Stimulated activated CD8-positive, alpha-beta memory T cell treated with anti-CD3 and anti-CD28 coated beads, Interleukin-7, amount 100 ng/mL, for 24 hours (primary cell): ENCODE measurements at regions not wholly inside any gene's neighbourhood (a gene's known extent, or its start where the extent isn't known, plus 50 kb on each side); places are given as distances from the start of the nearest gene placed in this dataset.

ENCODE experiments used
- DNase-seq: peaks from one replicate; pipeline ENCODE4 v3.0.0-alpha.2; 2020; ENCODE audit warnings: low read depth

GRCh38 chr13:76516013-76516412 lies 370.2 kb downstream of the KCTD12 start:
- no peak for DNase-seq

- no peak for DNase-seq
Observed at GRCh38 chr13:76512721-76513145, 373.5 kb downstream of the KCTD12 start.

- no peak for DNase-seq
Observed at GRCh38 chr13:76505437-76505836, 380.8 kb downstream of the KCTD12 start.

- no peak for DNase-seq
Observed at GRCh38 chr13:76503766-76504165, 382.4 kb downstream of the KCTD12 start.

- no peak for DNase-seq
Observed at GRCh38 chr13:76503291-76503690, 382.9 kb downstream of the KCTD12 start.

- no peak for DNase-seq
Observed at GRCh38 chr13:76500894-76501293, 385.3 kb downstream of the KCTD12 start.

- no peak for DNase-seq
Observed at GRCh38 chr13:76499891-76500290, 386.3 kb downstream of the KCTD12 start.

GRCh38 chr13:76489274-76489673 lies 396.9 kb downstream of the KCTD12 start:
- DNase-seq, result no peak

GRCh38 chr13:76481738-76482137 lies 404.5 kb downstream of the KCTD12 start:
- no peak for DNase-seq

GRCh38 chr13:76474966-76475365 lies 411.2 kb downstream of the KCTD12 start:
- DNase-seq, result no peak

- DNase-seq, result no peak
Observed at GRCh38 chr13:76474356-76474755, 411.8 kb downstream of the KCTD12 start.

- peak; percentile 40 for DNase-seq
Observed at GRCh38 chr13:76473552-76474134, 412.6 kb downstream of the KCTD12 start.

- DNase-seq, result no peak
Observed at GRCh38 chr13:76472916-76473315, 413.3 kb downstream of the KCTD12 start.

GRCh38 chr13:76471486-76471885 lies 414.7 kb downstream of the KCTD12 start:
- DNase-seq, result no peak

GRCh38 chr13:76470991-76471390 lies 415.2 kb downstream of the KCTD12 start:
- no peak for DNase-seq

GRCh38 chr13:76466043-76466442 lies 420.2 kb downstream of the KCTD12 start:
- DNase-seq, result no peak

- no peak for DNase-seq
Observed at GRCh38 chr13:76463314-76463713, 422.9 kb downstream of the KCTD12 start.

GRCh38 chr13:76461999-76462398 lies 424.2 kb downstream of the KCTD12 start:
- no peak for DNase-seq

- DNase-seq, result no peak
Observed at GRCh38 chr13:76461484-76461883, 424.7 kb downstream of the KCTD12 start.

- no peak for DNase-seq
Observed at GRCh38 chr13:76459863-76460262, 426.3 kb downstream of the KCTD12 start.

- DNase-seq, result no peak
Observed at GRCh38 chr13:76455960-76456359, 430.2 kb downstream of the KCTD12 start.

GRCh38 chr13:76454991-76455390 lies 431.2 kb downstream of the KCTD12 start:
- no peak for DNase-seq

GRCh38 chr13:76449716-76450115 lies 436.5 kb downstream of the KCTD12 start:
- no peak for DNase-seq

- no peak for DNase-seq
Observed at GRCh38 chr13:76446191-76446590, 440.0 kb downstream of the KCTD12 start.

- no peak for DNase-seq
Observed at GRCh38 chr13:76440568-76440967, 445.6 kb downstream of the KCTD12 start.
